Astrocyte (in vitro differentiated cells and primary cell): ENCODE measurements at regions not wholly inside any gene's neighbourhood (a gene's known extent, or its start where the extent isn't known, plus 50 kb on each side); places are given as distances from the start of the nearest gene placed in this dataset.

Experiments
- CTCF ChIP-seq: IDR thresholded peaks from 2 replicates; pipeline ENCODE4 v1.5.1; 2011; ENCODE audit warnings: low read depth, mild to moderate bottlenecking, inconsistent platforms, low read length, moderate library complexity; ENCODE audit not compliant: insufficient read depth
- EZH2 ChIP-seq: IDR thresholded peaks from 2 replicates; pipeline ENCODE4 v1.6.1; 2012; ENCODE audit warnings: mild to moderate bottlenecking, low read length, inconsistent platforms; ENCODE audit not compliant: insufficient read depth

GRCh38 chr12:102534899-102535298, 54.5 kb upstream of the IGF1 start:
- no peak for TF ChIP-seq CTCF
- TF ChIP-seq EZH2, result no peak
